ENCODE measurements at regions not wholly inside any gene's neighbourhood (a gene's known extent, or its start where the extent isn't known, plus 50 kb on each side); places are given as distances from the start of the nearest gene placed in this dataset.
"Not testable (repeated sequence)": the region's sequence is repeated elsewhere in the genome, so short reads cannot be mapped to it uniquely, and the experiment has no call there.

GRCh38 chr7:67301667-67302066, 305.0 kb downstream of the TYW1 start:
- peak overlapping the region; percentile 67 for H3K27ac Mint-ChIP-seq (ENCODE audit: unreplicated experiment)
- TF ChIP-seq CTCF (conservative IDR thresholded peaks at IDR 0.05) = no peak
- H3K36me3 Mint-ChIP-seq (ENCODE audit: low read depth) = no peaks in the 10 kb centered on the region
- H3K9me3 Mint-ChIP-seq = no peaks in the 10 kb centered on the region
- H3K4me3 Mint-ChIP-seq = peak overlapping the region; percentile 92
- no peak for DNase-seq (ENCODE audit: low read depth, low spot score)
- H3K4me1 Mint-ChIP-seq = peaks cover 8% of the 10 kb centered on the region
- H3K27me3 Mint-ChIP-seq (ENCODE audit: low read depth) = no peaks in the 10 kb centered on the region

- H3K27ac Mint-ChIP-seq (ENCODE audit: unreplicated experiment) = peak overlapping the region; percentile 97
- peak; percentile 99 for DNase-seq (ENCODE audit: low read depth, low spot score)
- peaks cover 8% of the 10 kb centered on the region for H3K4me1 Mint-ChIP-seq
- peak; percentile 56 for TF ChIP-seq CTCF (conservative IDR thresholded peaks at IDR 0.05)
- H3K36me3 Mint-ChIP-seq (ENCODE audit: low read depth) = no peaks in the 10 kb centered on the region
- peak overlapping the region; percentile 92 for H3K4me3 Mint-ChIP-seq
- H3K27me3 Mint-ChIP-seq (ENCODE audit: low read depth) = no peaks in the 10 kb centered on the region
- no peaks in the 10 kb centered on the region for H3K9me3 Mint-ChIP-seq
Observed at GRCh38 chr7:67302113-67303039, 305.7 kb downstream of the TYW1 start.

GRCh38 chr7:67304846-67305245, 308.2 kb downstream of the TYW1 start:
- not testable (repeated sequence) for H3K27me3 Mint-ChIP-seq (ENCODE audit: low read depth); DNase-seq (ENCODE audit: low read depth, low spot score); H3K36me3 Mint-ChIP-seq (ENCODE audit: low read depth); H3K9me3 Mint-ChIP-seq; H3K4me1 Mint-ChIP-seq; H3K27ac Mint-ChIP-seq (ENCODE audit: unreplicated experiment)
- H3K4me3 Mint-ChIP-seq = peak overlapping the region; percentile 70

- Mint-ChIP-seq H3K27ac (ENCODE audit: unreplicated experiment) (no peak overlapping the region), H3K36me3 (ENCODE audit: low read depth) (no peaks in the 10 kb centered on the region)
- no peak for TF ChIP-seq CTCF (conservative IDR thresholded peaks at IDR 0.05)
Observed at GRCh38 chr7:67306331-67306730, 309.7 kb downstream of the TYW1 start.

GRCh38 chr7:67309764-67310549, 313.3 kb downstream of the TYW1 start:
- Mint-ChIP-seq H3K27ac (ENCODE audit: unreplicated experiment) (no peak overlapping the region), H3K9me3 (no peaks in the 10 kb centered on the region), H3K4me3 (no peak overlapping the region), H3K27me3 (ENCODE audit: low read depth) (no peaks in the 10 kb centered on the region), H3K36me3 (ENCODE audit: low read depth) (peaks cover 8% of the 10 kb centered on the region), H3K4me1 (no peaks in the 10 kb centered on the region)
- DNase-seq (ENCODE audit: low read depth, low spot score) = no peak
- no peak for TF ChIP-seq CTCF (conservative IDR thresholded peaks at IDR 0.05)

More at GRCh38 chr7:67306331-67306730, 309.7 kb downstream of the TYW1 start:
- H3K4me3 Mint-ChIP-seq = no peak overlapping the region
- H3K27me3 Mint-ChIP-seq (ENCODE audit: low read depth) = no peaks in the 10 kb centered on the region
- DNase-seq (ENCODE audit: low read depth, low spot score) = no peak
- peaks cover 8% of the 10 kb centered on the region for H3K4me1 Mint-ChIP-seq
- H3K9me3 Mint-ChIP-seq = no peaks in the 10 kb centered on the region
